ENCODE measurements at regions not wholly inside any gene's neighbourhood (a gene's known extent, or its start where the extent isn't known, plus 50 kb on each side); places are given as distances from the start of the nearest gene placed in this dataset.

DNA sequence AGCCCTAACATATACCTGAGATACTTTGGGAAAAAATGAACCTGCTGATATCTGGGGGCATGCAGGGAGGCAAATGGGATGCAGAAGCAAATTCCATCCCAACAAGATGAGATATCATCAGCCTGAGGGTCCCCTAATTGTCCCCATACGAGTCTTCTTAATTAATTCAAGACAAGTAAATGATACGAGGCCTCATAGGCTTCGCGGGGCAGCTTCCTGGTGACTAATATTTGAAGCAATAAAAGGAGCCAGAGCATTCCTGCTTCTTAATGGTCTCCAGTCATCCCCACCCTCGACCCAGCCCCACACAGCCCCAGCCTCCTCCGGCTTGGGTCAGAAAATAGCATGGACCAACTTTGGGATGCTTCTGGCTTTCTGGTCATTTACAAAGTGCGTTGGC is 99.6 kb upstream of the MSX1 start:
- no peak overlapping the region for H3K27ac Mint-ChIP-seq
- no peak for DNase-seq (ENCODE audit: low spot score in 2 of 2)
- H3K9me3 Mint-ChIP-seq = peaks cover 0 to 4% of the 10 kb centered on the region in 2 donors
- no peak for ATAC-seq
- peaks cover 0 to 7% of the 10 kb centered on the region in 2 donors for H3K36me3 Mint-ChIP-seq

DNA sequence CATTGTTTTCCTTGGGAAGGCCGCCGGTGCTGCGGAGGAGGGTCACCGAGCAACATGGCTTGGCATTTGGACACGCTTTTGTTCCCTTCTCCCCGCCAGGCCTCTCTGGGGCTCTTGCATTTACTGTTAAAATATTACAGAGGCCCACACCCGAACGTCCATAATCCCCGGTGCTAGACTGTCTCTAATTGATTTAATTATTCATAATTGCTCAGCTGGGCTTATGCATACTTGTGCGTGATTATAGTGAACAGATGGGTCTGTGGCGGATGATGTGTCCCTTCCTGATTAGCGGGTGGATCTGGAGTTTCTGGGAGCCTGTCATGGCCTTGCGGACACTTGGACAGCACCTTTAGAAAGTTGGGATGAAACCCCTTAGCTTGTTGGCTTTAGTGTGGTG is 100.2 kb upstream of the MSX1 start:
- DNase-seq (ENCODE audit: low spot score in 2 of 2) (no peak), ATAC-seq (no peak)
- H3K9me3 Mint-ChIP-seq = no peaks in the 10 kb centered on the region
- H3K36me3 Mint-ChIP-seq = peaks cover 0 to 2% of the 10 kb centered on the region in 2 donors
- H3K27ac Mint-ChIP-seq = no peak overlapping the region

DNA sequence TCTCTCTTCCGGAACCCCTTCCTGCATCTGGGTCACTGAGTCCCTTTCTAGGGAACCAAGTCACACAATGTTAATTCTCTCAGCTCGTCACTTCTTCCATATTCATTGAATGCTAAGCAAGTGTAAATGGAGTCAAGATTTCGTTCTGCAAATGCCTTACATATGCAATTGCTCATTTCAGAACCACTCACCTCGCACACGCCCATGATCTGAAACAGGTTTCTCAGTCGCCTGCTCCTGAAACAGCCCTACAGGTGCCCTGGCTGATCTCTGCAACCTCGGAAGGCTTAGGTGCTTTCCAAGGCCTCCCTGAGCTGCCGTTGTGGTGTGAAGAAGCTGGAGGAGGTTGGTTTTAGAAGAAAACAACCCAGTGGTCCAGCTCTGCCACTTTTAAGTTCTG is 100.8 kb upstream of the MSX1 start:
- H3K9me3 Mint-ChIP-seq = no peaks in the 10 kb centered on the region
- no peaks in the 10 kb centered on the region for H3K36me3 Mint-ChIP-seq
- DNase-seq (ENCODE audit: low spot score in 2 of 2) = no peak
- no peak overlapping the region for H3K27ac Mint-ChIP-seq
- no peak for ATAC-seq

DNA sequence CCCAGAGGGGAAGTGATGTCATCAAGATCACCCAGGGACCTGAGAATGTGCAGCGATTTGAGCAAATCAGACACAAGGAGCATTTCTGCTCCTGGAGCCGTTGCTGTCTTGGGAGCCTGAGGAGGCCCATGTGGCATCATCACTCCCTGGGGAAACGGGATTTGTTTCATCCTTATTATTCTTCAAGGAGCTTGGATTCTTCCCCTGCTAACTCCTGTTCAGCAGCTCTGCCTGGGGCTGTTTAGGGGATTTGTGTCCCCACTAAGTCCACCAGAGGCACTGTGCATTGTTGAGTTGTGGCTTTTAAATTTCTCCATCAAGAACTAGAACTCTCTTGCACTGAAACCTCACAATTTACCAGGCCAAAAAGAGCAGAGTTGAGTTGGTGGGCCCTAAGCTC is 104.2 kb upstream of the MSX1 start:
- no peaks in the 10 kb centered on the region for H3K36me3 Mint-ChIP-seq
- H3K9me3 Mint-ChIP-seq = no peaks in the 10 kb centered on the region
- ATAC-seq (no peak), DNase-seq (ENCODE audit: low spot score in 2 of 2) (no peak)
- H3K27ac Mint-ChIP-seq = no peak overlapping the region

DNA sequence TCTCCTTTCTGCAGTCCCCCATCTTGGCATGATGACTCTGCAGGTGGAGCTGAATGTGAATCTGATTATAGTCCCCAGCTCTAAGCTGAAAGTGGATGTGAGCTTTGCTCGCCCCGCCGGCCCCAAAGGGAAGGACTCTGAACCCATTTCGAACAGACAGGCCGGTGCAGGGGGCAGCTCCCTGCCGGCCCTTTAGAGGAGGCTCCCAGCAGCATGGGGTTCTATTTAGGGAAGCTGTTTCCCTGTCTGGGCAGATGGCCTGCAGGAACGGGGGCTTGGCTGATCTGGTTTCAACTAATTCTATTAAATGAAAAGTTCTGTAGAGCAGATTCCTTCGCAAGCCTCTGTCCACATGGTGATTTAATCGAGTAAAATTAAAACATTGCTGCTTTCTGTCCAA is 104.8 kb upstream of the MSX1 start:
- H3K36me3 Mint-ChIP-seq = no peaks in the 10 kb centered on the region
- ATAC-seq (no peak), DNase-seq (ENCODE audit: low spot score in 2 of 2) (no peak)
- no peaks in the 10 kb centered on the region for H3K9me3 Mint-ChIP-seq
- no peak overlapping the region for H3K27ac Mint-ChIP-seq

DNA sequence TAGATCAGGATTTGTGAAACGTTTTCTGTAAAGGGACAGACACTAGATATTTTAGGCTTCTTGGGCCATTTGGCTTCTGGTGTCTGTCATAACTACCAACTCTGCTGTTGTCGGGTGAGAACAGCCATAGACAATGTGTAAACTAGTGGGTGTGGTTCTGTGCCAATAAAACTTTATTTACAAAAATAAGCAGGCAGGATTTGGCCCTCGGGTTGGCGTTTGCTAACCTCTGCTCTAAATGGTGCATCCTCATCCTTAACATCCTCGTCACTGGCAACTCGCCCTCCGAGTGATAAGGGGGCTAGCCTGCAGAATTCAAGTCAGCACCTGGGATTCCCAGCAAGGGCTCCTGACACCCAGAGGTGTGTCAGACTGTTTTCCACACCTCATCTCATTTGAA is 105.8 kb upstream of the MSX1 start:
- Mint-ChIP-seq H3K27ac (no peak overlapping the region), H3K36me3 (no peaks in the 10 kb centered on the region), H3K9me3 (no peaks in the 10 kb centered on the region)
- DNase-seq (ENCODE audit: low spot score in 2 of 2) (no peak), ATAC-seq (no peak)

DNA sequence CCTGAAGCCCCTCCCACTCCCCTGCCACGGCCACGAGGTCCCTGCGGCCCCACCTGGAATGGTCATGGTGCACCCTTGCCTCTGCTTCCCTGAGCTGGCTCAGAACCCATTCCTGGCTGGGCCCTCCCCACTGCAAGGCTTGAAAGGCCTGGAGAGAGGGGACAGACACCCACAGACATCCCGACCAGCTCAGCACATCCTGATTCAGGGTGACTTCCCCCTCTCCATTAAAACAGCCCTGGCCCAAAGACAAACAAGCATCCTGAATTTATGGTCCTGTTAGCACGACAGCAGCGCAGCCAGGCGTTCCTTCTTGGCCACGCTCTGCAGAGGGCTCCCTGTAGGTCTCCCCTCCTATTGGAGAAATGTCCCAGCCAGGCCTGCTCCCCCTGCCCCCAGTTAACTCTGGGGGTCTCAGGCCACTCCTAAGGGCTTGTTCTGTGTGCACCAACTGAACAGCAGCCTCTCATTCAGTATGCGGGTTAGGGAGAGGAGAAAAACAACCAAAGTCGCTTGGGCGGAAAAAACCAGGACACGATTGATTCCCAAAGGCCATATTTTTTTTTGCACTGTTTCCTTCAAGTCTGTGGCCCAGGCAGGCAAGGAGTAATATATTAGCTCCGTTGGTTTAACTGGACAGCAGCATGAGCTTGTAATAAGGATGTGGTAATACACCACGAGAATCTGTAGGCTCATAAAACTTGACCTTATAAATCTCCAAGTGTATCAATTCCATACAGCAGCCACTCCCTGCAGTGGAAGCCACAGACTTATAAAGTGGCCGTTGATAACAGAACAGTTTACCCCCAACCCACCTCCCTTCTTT is 106.7 kb upstream of the MSX1 start:
- peaks cover 0 to 5% of the 10 kb centered on the region in 2 donors for H3K36me3 Mint-ChIP-seq
- peaks cover 4 to 5% of the 10 kb centered on the region in 2 donors for H3K9me3 Mint-ChIP-seq
- ATAC-seq (no peak), DNase-seq (ENCODE audit: low spot score in 2 of 2) (no peak)
- no peak overlapping the region for H3K27ac Mint-ChIP-seq

DNA sequence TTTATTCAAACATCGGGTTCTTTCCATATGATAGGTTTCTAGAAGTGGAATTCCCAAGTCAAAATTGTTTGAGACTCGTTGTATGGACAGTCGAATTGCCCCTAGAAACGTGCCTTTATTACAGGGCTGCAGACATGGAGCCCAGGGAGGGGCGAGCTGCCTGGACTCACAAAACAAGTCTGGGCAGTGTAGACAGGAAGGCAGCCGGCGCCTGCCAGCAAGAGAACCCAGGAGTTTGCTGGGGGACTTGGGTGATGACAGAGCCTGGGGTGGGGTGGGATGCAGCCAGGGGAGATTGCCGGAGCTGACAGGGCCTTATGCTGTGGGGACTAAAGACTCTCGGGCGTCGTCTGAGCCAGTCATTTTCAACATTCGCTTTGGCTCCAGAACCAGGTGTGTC is 107.4 kb upstream of the MSX1 start:
- Mint-ChIP-seq H3K9me3 (peaks cover 5 to 8% of the 10 kb centered on the region in 2 donors), H3K27ac (no peak overlapping the region), H3K36me3 (peaks cover 0 to 8% of the 10 kb centered on the region in 2 donors)
- ATAC-seq (no peak), DNase-seq (ENCODE audit: low spot score in 2 of 2) (no peak)

DNA sequence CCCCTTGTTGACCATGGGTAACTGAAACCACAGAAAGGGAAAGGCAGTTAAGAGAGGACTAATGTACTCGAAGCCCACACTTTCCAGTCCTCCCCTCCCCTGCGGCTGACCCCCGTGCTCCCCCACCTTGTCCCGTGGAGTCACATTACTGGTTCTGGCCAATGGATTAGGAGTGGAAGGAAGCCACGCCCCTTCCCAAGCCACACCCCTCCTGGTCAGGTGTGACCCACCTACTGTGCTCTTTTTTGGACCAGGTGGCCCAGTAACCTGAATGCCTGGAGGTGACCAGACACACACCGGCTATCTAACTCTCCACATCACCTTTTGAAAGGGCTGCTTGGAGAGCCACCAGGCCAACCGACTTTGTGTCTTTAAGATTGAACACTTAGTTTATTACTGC is 109.3 kb upstream of the MSX1 start:
- Mint-ChIP-seq H3K9me3 (peaks cover 11 to 23% of the 10 kb centered on the region in 2 donors), H3K36me3 (peaks cover 6 to 26% of the 10 kb centered on the region in 2 donors), H3K27ac (no peak overlapping the region)
- ATAC-seq (no peak), DNase-seq (ENCODE audit: low spot score in 2 of 2) (no peak)

DNA sequence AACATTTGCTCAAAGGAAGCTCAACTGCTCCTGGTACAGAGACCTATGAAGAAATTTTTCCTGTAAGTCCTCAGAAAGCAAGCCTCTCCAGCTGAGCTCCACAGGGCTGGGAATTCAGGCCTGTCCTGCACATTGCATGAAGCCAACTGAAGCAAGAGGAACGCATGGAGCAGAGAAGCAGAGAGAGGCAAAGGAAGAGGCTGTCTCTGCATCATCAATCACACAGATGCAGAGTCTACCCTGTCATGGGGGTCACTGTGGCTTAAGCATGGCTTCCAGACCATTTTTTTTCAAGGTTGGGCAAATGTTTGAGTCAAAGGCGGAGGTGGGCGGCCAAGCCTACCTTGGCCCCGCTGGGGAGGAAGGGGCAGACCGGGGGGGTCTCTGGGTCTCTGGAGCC is 110.3 kb upstream of the MSX1 start:
- Mint-ChIP-seq H3K36me3 (peaks cover 14 to 32% of the 10 kb centered on the region in 2 donors), H3K27ac (no peak overlapping the region), H3K9me3 (peaks cover 18 to 33% of the 10 kb centered on the region in 2 donors)
- ATAC-seq (no peak), DNase-seq (ENCODE audit: low spot score in 2 of 2) (no peak)

DNA sequence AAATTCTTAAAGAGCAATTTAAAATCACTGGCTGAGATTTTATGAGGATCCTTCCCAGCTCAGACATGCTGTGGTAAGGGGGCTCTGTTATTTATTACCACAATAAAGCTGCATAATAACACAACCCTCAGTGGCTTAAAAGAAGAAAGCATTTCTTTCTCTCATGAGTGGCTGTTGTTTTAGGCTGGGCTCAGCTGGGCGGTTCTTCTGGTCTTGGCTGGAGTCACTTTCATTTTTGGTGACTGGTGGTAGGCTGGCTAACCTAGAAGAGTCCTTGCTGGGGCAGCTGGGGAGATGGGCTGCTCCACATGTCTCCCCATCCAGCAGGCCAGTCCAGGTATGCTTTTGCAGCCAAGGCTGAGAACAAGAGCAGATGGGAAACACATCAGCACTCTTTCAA is 113.0 kb upstream of the MSX1 start:
- H3K36me3 Mint-ChIP-seq = peaks cover 20 to 32% of the 10 kb centered on the region in 2 donors
- H3K9me3 Mint-ChIP-seq = peaks cover 19 to 38% of the 10 kb centered on the region in 2 donors
- no peak overlapping the region for H3K27ac Mint-ChIP-seq
- no peak for ATAC-seq
- DNase-seq (ENCODE audit: low spot score in 2 of 2) = no peak

DNA sequence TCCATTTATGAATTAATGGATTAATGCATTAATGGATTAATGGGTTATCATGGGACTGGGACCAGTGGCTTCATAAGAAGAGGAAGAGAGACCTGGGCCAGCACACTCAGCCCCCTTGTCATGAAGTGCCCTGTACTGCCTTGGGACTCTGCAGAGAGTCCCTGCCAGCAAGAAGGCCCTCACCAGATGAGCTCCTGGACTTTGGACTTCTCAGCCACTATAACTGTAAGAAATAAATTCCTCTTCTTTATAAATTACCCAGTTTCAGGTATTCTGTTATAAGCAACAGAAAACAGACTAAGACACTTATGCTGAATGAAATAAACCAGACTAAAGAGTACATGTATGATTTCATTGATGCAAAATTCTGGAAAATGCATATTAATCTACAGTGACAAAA is 119.4 kb upstream of the MSX1 start:
- Mint-ChIP-seq H3K27ac (no peak overlapping the region), H3K9me3 (peaks cover 8 to 14% of the 10 kb centered on the region in 2 donors), H3K36me3 (peaks cover 5 to 14% of the 10 kb centered on the region in 2 donors)
- DNase-seq (ENCODE audit: low spot score in 2 of 2) (no peak), ATAC-seq (no peak)

DNA sequence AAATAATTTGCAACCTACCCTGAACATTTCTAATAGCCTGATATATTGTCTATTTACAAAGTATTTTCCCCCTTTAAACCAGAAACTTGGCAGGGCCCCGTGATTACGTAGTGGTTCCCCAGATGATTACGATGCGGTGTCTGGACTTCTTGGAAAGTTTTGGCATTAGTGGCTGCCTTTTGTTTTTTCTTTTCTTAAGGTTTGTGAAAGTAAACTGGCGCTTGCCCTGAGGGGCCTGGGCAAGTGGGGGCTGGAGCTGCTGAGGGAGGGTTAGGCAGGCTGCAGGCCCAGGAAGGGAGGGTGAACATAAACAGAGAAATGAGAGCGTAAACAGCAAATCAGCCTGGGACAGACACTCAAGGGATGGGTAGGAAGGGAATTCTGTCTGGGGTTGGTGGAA is 123.6 kb upstream of the MSX1 start:
- H3K9me3 Mint-ChIP-seq = peaks cover 0 to 9% of the 10 kb centered on the region in 2 donors
- no peak overlapping the region for H3K27ac Mint-ChIP-seq
- no peak for ATAC-seq
- no peak for DNase-seq (ENCODE audit: low spot score in 2 of 2)
- H3K36me3 Mint-ChIP-seq = no peaks in the 10 kb centered on the region

DNA sequence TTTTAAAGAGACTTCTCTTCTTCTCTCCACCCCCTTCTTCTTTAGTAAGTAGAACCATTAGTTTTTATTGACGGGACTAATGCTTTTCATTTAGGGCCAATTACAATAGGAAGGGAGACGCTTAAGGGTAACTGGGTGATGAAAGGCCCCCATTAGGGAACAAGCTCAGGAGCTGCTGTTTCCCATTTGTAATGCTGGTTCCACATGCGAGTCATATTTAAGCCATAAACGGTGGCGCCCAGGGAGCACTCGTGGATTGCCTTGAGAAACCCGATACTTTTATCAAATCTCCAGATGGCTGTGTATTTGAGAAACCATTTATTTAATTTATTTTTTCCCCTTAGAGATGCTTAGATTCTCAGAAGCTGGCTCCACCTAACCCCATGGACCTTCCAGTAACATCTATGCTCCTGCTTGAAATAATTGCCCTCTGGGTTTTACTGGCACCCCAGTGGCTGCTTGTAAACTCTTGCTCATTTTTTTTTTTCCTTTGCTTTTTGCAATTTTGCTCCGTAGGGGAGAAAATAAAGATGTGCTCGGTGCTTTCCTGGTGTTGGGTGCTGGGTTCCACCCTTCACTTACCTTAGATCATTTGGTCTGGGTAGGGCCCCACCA is 124.2 kb upstream of the MSX1 start:
- Mint-ChIP-seq H3K9me3 (peaks cover 0 to 9% of the 10 kb centered on the region in 2 donors), H3K36me3 (no peaks in the 10 kb centered on the region), H3K27ac (peak overlapping the region in 1 of 2 donors; percentile 19)
- DNase-seq (ENCODE audit: low spot score in 2 of 2) (no peak), ATAC-seq (no peak)

DNA sequence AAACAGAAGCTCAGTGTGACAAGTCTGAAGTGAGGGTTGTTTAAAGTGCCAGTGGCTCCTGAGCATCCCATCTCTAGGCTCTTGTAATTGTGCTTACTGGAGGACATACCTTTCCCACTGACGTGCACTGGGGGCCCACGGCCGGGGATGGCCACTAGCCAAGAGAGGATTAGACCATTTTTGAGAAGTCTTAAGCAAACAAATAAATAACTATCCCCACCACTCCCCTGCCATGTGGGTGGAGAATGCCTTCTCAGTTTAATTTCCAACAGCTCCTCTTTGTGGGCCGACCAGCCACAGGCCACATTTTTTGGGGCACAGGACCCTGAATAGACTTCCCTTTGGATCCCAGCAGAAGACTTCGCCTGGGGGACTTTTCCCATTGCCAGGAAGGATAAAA is 125.0 kb upstream of the MSX1 start:
- ATAC-seq = no peak
- DNase-seq (ENCODE audit: low spot score in 2 of 2) = no peak
- Mint-ChIP-seq H3K27ac (no peak overlapping the region), H3K36me3 (no peaks in the 10 kb centered on the region), H3K9me3 (peaks cover 4 to 9% of the 10 kb centered on the region in 2 donors)

DNA sequence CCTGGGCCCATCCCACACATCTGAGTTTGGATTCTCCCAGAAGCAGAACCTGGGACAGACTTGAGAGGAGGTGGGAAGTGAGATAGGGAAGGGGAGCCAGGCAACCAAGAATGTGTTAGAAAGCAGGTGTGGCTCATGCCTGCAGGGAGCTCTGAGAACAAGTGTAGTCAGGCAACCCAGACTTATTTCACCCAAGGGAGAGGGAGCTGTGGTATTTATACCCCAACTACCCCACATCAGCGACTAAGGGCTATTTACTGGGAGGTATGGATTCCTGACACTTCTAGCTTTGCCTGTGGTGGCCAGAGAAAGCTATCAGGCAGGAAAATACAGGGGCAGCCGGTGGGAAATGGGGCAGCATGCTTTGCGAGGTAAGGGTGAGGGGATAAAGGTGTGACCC is 125.8 kb upstream of the MSX1 start:
- Mint-ChIP-seq H3K27ac (no peak overlapping the region), H3K36me3 (no peaks in the 10 kb centered on the region), H3K9me3 (peaks cover 4 to 9% of the 10 kb centered on the region in 2 donors)
- ATAC-seq = no peak
- DNase-seq (ENCODE audit: low spot score in 2 of 2) = no peak

DNA sequence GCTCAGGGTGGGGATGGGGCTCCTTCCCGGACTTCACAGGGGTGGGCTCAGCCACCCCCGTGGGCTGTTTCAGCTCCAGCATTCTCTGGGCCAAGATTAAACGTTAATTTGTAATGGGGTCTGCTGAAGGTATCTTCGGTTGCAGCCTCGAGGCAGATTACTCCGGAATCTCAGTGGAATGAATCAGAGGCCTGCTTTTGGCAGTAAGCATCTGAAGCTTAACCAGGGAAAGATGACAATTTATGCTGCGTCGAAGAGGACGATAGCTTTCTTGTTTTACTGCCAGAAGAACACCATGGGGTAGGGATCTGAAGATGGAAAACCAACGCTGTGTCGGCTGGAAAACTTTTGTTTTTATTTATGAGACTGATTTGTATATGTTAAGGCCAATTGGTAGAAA is 129.2 kb upstream of the MSX1 start:
- DNase-seq (ENCODE audit: low spot score in 2 of 2) (no peak), ATAC-seq (no peak)
- Mint-ChIP-seq H3K27ac (no peak overlapping the region), H3K36me3 (peaks cover 20% of the 10 kb centered on the region in 2 donors), H3K9me3 (peaks cover 22% of the 10 kb centered on the region in 2 donors)

DNA sequence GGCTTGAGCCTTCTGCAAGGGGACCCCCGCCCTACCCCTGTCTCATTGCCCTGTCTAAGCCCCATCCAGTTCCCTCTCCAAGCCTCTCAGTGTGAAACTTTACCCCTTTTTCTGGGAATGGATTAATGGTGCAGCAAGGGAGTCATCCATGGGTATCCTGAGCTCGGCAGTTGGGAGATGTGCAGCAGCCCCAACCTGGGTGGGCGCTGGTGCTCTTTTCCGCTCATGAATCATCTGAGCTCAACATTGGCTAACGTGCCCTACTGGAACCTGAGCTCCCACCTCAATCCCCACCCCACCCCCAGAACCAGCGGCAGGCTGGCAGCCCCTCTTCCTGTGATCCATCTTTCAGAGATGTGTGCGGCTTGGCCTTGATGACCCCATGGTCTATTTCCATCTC is 130.3 kb upstream of the MSX1 start:
- DNase-seq (ENCODE audit: low spot score in 2 of 2) (no peak), ATAC-seq (no peak)
- Mint-ChIP-seq H3K9me3 (peaks cover 27% of the 10 kb centered on the region in 2 donors), H3K27ac (no peak overlapping the region), H3K36me3 (peaks cover 22 to 26% of the 10 kb centered on the region in 2 donors)
